DMS153 treated with DMSO at 0.1 percent for 48 hours (cell line): ENCODE measurements at regions not wholly inside any gene's neighbourhood (a gene's known extent, or its start where the extent isn't known, plus 50 kb on each side); places are given as distances from the start of the nearest gene placed in this dataset.
"Not testable (repeated sequence)": the region's sequence is repeated elsewhere in the genome, so short reads cannot be mapped to it uniquely, and the experiment has no call there.

ENCODE experiments used
- DNase-seq: peaks from one replicate; lab custom pipeline; 2025; ENCODE audit not compliant: unreplicated experiment; lab: John Stamatoyannopoulos, UW

GRCh38 chr4:62711575-62711974 lies 1511.4 kb downstream of the ADGRL3 start:
- no peak for DNase-seq

DNA sequence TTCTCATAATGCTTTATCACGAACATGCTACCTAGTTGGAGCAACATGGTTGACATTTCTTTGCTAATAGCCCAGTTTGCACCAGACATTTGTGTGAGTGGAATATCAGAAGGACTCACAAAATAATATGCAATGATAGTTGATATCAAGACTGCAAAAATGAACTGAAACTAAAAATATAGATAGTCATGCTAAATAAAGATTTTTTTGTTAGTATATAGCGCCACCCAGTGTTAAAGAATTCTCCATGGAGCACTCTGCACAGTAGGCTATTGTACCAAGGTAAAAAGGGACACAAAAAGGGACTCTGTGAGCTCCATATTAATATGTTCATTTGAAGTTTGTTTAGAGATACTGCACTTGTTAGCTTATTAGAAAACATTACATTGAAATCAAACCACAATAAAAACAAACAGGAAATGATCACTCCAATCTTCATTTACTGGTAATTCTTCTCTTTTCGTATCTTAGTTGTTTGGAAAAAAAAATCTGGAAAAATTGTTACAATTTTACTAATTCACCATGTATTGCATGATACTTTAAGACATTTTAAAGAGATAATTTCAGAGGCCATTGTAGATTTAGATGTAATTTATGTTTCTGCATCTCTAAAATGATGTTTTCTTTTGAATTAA lies 1509.6 kb downstream of the ADGRL3 start:
- DNase-seq, result peak; percentile 29

- DNase-seq, result no peak
Observed at GRCh38 chr4:62706423-62706822, 1506.3 kb downstream of the ADGRL3 start.

DNA sequence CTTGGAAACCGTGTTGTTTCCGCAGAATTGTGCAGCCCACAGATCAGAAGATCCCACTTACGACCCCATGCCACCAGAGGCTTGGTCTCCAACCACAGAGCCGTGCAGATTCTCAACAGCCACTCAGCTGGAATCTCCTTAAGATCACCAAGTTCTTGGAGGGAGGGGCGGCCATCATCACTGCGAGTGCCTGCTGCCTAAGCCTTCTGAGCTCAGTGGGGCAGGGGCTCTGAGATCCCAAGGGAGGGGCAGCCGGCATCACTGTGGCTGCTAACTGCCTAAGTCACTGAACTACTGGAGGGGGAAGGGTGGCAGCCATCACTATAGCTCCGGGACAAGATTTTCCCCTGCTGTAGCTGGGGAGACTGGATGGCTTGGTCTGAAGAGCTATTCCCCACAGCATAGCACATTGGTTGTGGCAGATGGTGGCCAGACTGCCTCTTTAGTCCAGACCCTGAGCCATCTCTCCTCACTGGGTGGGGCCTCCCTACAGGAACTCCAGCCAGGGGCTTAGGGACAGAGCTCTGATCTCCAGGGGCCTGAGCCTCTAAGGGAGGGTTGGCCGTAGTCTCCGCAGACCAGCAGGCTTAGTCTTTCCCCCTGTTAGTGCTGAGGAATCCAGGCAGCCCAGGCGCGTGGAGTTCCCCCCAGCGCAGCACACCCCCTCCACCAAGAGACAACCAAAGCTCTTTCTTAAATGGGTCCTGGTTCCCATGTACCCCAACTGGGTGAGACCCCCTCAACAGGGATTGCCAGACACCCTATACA lies 1483.9 kb downstream of the ADGRL3 start:
- DNase-seq, result no peak

DNA sequence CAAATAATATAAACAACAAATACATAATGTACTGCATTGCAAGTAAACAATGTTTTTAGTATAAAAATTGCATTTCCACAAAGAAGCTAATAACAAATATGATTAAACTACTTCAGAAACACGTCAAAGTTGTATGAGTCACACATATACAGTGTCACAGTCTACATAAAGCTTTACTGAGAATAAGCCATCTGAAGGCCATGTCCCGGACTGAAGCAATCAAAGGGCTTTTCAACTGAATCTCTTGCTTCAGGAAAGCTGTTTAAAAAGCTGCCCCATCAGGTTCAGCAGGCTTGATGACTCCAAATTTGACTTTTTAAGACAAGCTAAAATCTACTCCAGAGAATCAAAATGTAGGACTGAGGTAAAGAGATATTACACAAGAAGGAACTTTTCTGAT lies 1476.8 kb downstream of the ADGRL3 start:
- no peak for DNase-seq

DNA sequence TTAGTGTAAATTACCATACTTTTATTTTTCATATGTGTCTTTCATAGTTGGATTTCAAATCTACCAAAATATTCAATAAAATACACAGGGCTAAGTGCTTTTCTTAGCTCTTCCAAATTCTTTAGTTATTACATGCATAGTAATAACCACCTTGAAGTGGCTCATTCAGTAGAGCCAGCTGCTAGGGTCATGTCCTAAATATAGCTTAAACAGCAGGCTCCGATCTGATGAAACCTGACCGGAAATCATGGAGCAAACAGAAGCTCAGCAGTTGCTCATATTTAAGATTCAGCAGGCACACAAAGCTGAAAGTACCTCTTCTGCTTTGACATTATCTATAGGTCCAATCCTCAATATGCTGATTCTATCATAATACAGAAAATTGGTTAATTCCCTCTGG lies 1470.4 kb downstream of the ADGRL3 start:
- peak; percentile 20 for DNase-seq

DNA sequence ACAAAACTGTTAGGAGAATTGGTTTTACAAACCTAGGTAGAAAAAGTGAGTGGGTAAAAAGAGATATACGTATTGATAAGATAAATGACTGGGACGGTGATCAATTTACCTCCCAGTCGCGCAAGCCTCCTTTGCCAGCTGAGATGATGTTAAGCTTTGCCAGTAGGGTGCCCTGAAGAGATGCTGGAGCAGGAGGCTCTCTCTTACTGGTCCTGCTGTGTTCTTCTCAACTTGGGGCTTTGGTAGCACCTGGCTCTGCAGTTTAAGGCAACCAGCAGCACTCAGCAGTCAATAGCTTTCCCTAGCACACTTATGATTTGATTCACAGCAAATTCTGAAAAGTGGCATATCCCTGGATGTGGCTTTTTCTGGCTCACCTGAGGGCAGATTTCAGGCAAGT lies 1461.7 kb downstream of the ADGRL3 start:
- no peak for DNase-seq

- DNase-seq, result no peak
Observed at GRCh38 chr4:62656006-62656405, 1455.9 kb downstream of the ADGRL3 start.

DNA sequence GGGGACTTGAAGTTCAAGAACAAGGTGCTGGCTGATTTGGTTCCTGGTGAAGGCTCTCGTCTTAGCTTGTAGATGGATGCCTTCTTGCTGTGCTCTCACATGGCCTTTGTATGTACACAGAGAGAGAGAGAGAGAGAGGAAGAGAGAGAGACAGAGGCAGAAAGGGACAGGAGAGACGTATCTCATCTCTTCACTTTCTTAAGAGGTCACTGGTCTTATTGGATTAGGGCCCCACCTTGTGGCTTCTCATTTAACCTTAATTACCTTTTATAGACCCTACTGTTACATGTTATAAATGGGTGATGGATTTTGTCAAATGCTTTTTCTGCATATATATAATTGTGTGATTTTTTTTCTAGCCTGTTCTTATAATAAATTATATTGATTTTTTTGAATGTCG lies 1444.2 kb downstream of the ADGRL3 start:
- no peak for DNase-seq

DNA sequence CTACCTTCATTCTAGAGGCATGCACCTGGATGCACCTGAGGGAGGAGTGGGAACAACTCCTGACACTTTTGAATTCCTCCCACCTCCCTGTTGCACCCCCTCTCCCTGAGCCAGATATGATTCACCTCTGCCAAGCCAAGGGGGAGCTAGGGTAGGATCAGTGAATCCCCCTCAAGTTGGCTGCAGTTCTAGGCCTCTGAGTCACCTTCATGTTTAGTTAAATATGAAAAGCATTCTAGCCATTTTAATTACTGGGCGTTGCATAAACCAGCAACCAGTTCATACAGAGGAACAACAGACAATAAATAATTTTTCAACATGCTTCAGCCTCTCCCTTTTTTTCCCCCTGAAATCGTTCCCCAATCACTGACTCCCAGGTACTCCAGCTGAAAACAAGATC lies 1440.2 kb downstream of the ADGRL3 start:
- DNase-seq, result no peak

- DNase-seq, result no peak
Observed at GRCh38 chr4:62627671-62628070, 1427.5 kb downstream of the ADGRL3 start.

DNA sequence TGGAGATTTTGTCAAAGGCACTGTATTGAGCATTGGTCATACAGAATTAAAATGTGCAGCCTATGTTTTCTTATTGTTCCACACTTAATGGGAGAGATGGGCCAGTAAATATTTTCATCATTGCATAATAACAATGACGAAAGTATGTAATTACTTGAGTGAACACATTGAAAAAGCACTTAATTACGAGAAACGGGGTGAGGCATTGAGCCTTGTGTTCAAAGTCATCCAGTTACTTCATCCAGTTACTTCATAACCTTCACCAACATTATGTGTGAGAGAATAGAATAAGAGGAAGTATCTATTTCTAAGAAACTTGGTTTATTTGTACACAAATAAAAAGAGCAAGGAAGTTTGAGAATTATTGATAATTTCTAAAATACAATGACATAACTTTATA lies 1427.0 kb downstream of the ADGRL3 start:
- no peak for DNase-seq

DNA sequence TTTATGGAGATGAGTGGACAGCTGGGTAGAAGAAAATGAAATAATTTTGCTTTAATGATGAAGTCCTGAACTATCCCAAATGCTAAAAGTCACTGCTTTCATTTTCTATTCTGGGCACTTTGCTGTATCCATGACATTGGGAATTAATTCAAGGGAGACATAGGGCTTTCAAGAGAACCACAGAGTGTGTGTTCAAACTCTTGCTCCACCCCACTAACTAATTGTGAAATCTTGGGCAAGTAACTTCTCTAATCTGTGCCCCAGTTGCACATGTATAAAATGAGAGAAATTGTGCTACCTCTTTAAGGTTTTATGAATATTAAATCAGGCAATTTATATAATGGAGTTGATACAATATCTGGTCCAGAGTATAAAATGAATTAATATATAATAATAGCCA lies 1422.0 kb downstream of the ADGRL3 start:
- DNase-seq, result no peak

DNA sequence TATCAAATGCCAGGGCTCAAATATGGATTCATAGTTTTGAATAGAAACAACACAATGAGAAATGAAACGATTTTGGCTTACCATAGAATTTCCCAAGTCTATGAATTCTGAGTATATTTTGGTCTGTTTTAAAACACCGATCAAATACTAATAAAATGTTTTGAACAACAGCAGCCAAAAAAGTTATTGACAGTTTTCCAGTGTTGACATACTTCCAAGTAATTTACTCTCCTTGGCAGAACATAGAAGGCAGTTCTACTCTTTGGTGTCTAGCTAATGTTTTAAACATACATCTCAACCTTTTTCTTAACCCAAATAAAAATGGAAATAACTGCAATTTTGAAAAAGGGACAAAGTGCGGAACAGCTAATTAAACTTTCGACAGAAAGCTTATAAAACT lies 1419.8 kb downstream of the ADGRL3 start:
- no peak for DNase-seq

- DNase-seq, result no peak
Observed at GRCh38 chr4:62618042-62618441, 1417.9 kb downstream of the ADGRL3 start.

DNA sequence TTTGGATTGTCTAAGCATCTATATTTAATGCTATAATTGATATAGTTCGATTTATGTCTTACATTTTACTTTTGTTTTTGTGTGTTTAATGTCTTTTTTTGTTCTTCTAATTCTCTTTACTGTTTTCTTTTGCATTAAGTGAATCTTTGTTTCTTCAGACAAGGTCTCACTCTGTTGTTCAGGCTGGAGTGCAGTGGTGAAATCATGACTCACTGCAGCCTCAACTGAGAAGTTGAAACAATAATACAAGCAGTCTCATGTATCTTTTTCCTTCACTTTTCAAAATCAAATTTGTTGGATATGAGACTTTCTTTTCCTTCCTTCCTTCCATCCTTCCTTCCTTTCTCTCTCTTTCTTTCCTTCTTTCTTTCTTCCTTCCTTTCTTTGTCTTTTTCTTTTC lies 1401.6 kb downstream of the ADGRL3 start:
- no peak for DNase-seq

DNA sequence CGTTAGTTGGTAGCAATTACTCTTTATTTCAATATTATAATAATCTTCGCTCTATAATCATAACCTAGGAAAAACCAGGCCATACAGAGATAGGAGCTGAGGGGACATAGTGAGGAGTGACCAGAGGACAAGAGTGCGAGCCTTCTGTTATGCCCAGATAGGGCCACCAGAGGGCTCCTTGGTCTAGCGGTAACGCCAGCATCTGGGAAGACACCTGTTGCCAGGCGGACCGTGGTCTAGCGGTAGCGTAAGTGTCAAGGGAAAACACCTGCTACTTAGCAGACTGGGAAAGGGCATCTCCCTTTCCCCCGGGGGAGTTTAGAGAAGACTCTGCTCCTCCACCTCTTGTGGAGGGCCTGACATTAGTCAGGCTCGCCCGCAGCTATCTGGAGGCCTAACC lies 1395.1 kb downstream of the ADGRL3 start:
- not testable (repeated sequence) for DNase-seq

- no peak for DNase-seq
Observed at GRCh38 chr4:62591756-62592155, 1391.6 kb downstream of the ADGRL3 start.

- DNase-seq, result no peak
Observed at GRCh38 chr4:62588671-62589070, 1388.5 kb downstream of the ADGRL3 start.

- no peak for DNase-seq
Observed at GRCh38 chr4:62571494-62571893, 1371.4 kb downstream of the ADGRL3 start.

DNA sequence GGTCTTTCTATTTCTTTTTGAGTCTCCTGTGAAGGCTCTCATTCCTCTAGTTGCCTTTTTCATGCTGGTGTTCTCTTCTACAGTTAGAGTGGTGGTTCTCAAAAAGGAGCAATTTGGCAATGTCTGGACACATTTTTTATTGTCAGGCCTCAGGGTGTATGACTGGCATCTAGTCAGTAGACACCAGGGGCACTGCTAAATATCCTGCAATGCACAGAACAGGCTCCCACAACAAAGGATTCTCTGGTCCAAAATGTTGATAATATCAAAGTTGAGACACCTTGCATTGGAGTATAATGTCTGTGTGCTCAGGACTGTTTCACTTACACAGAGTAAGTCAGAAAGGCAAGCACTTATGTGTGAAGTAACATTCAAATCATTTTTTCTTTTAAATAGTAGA lies 1360.7 kb downstream of the ADGRL3 start:
- DNase-seq, result no peak

GRCh38 chr4:62550121-62550520 lies 1350.0 kb downstream of the ADGRL3 start:
- DNase-seq, result no peak

DNA sequence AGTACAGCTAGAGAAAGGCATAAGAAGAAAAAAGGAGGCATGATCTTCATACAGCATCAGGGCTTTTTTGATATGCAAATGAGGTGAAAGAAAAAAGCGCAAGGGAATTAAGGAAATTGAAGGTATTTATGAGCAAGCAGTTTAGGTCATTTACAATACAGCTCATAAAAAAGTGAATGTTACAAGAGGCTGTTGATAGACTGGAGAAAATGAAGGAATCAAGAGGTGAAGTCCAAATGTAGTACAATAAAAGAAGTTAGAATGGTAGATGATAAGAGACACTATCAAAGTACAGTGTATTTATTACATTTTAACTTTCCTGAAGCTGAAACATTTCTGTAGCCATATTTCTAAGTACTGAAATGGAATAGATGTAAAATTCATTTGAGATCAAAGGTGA lies 1349.5 kb downstream of the ADGRL3 start:
- no peak for DNase-seq
